ENCODE measurements at regions not wholly inside any gene's neighbourhood (a gene's known extent, or its start where the extent isn't known, plus 50 kb on each side); places are given as distances from the start of the nearest gene placed in this dataset.

DNA sequence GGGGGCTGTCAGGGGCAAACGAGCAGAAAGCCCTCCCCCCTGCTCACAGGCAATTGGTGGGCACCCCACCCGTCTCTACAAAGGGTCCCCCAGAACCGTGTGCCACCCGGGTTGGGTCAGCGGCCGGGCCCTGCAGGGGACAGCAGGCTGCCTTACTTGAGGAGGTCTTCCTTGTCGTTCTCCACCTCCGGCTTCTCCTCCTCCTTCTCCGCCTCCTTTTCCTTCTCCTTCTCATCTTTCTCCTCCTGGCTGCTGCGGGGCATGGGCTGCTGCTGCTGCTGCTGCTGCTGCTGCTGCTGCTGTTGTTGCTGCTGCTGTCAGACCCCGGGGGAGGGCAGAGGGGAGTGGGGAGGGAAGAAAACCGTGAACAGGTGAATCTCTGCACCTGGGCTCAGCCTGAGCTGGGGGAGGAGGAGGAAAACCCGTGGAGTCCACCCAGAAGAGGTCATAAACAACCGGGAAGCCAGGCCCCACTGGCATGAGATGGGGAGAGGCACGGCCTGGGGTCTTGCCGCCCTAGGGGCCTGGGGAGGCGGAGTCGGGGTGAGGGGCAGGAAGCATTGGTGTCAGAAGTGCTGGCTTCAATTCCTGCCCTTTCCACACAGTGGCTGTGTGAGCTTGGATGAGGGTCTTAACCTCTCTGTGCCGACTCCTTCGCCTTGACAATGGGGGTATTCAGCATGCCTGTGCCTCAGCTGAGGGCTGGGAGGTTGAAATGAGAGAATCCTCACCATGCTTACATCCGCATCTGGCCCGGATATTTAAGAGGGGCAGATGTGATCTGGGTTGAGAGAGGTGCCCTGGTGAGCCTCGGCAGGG, 107.6 kb downstream of the RFLNA start:
- no peak for DNase-seq (ENCODE audit: low read depth)
- TF ChIP-seq, protein P1, sequence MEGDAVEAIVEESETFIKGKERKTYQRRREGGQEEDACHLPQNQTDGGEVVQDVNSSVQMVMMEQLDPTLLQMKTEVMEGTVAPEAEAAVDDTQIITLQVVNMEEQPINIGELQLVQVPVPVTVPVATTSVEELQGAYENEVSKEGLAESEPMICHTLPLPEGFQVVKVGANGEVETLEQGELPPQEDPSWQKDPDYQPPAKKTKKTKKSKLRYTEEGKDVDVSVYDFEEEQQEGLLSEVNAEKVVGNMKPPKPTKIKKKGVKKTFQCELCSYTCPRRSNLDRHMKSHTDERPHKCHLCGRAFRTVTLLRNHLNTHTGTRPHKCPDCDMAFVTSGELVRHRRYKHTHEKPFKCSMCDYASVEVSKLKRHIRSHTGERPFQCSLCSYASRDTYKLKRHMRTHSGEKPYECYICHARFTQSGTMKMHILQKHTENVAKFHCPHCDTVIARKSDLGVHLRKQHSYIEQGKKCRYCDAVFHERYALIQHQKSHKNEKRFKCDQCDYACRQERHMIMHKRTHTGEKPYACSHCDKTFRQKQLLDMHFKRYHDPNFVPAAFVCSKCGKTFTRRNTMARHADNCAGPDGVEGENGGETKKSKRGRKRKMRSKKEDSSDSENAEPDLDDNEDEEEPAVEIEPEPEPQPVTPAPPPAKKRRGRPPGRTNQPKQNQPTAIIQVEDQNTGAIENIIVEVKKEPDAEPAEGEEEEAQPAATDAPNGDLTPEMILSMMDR (conservative IDR thresholded peaks at IDR 0.05; ENCODE audit: low read depth, low read length) = no peak
- H3K4me3 ChIP-seq (ENCODE audit: low read length) = no peak overlapping the region

DNA sequence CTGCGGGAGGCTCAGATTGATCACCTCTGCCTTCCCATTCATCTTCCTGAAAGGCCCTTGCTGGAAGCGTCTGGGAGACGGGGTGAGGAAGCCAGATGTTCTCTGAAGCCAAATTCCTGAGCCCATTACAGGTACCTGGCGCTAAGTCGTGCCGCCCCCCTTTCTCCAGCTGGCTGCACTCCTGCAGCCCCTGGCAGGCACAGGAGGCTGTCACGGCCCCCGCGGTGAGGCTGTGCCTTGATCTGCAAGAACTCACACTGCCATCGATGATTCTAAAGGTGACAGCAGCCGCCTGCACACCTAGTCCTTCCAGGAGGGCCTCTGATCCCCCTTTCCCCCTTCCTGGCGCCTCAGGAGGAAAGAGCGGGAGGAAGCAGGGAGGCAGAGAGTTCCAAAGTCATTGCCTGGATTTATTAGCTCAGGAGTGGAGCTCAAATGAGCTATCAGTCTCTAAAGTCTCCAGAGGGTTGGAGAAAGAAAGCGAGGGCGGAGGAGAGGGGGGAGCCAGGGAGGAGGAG, 106.9 kb downstream of the RFLNA start:
- no peak for DNase-seq (ENCODE audit: low read depth)
- TF ChIP-seq, protein P1 (conservative IDR thresholded peaks at IDR 0.05; ENCODE audit: low read depth, low read length) = no peak
- H3K4me3 ChIP-seq (ENCODE audit: low read length) = no peak overlapping the region

DNA sequence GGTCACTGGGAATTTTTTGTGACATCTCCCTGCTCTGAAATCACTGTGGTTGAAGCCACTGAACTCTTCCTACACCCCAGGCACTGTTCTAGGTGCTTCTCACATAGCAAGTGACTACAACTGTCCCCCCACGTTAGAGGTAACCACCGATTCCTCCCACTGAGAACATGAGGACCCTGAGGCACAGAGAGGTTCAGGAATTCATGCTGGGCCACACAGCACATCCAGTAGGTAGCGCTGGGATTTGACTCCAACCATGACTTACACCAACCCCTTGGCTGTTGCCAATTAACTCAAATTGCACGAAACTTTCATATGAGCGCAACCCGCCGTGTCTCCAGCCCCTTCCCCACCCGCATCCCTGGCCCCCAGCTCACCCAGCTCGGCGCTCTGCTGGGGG, 105.2 kb downstream of the RFLNA start:
- TF ChIP-seq, protein P1 (conservative IDR thresholded peaks at IDR 0.05; ENCODE audit: low read depth, low read length) = no peak
- H3K4me3 ChIP-seq (ENCODE audit: low read length) = no peak overlapping the region
- DNase-seq (ENCODE audit: low read depth) = no peak

DNA sequence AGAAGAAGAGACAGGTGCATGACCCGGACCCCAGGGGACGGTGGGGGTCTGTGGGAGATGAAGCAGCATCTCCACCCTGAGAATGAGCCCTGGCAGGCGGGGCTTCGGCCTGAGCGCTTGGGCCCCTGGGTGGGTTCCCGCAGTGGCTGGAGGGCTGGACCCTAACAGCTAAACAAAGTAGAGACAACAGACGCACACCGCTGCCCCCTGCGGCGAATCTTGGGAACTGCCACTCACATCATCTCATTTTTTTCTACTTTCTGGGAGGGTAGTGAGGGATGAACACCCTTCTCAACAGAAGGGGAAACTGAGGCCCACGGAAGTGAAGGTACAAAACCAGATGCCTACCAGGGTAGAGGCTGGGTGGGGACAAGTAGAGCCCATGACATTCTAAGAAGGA, 104.7 kb downstream of the RFLNA start:
- TF ChIP-seq, protein P1 (conservative IDR thresholded peaks at IDR 0.05; ENCODE audit: low read depth, low read length) = peak; percentile 73
- no peak for DNase-seq (ENCODE audit: low read depth)
- no peak overlapping the region for H3K4me3 ChIP-seq (ENCODE audit: low read length)

DNA sequence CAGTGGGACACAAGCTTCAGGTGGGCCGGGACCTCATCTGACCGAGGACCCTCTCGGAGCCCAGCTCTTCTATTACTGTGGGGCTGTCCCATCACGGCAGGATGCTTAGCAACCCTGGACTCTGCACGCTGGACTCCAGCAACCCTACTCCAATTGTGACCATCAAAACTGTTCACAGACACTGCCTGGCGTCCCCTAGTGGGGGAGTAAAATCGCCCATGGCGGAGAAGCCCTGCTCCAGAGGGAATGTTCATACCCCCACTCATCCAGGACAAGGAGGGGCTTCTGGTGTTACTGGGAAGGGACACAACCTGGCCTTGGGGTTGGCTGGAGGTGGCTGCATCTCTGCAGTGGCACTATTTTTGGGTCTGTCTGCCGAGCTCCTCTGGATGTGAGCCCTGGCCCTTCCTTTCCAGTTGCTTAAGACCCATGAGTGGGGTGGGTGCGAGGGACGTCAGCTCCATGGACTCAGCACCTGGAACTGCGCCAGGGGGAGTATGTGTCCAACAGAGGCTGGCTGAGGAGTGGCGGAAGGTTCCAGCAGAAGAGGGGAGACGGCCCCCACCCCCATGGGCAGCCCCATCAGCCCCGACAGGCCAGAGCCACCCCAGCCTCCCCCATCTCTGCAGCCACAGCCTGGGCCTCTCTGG, 103.8 kb downstream of the RFLNA start:
- DNase-seq (ENCODE audit: low read depth) = no peak
- TF ChIP-seq, protein P1 (conservative IDR thresholded peaks at IDR 0.05; ENCODE audit: low read depth, low read length) = peak; percentile 60
- H3K4me3 ChIP-seq (ENCODE audit: low read length) = no peak overlapping the region

DNA sequence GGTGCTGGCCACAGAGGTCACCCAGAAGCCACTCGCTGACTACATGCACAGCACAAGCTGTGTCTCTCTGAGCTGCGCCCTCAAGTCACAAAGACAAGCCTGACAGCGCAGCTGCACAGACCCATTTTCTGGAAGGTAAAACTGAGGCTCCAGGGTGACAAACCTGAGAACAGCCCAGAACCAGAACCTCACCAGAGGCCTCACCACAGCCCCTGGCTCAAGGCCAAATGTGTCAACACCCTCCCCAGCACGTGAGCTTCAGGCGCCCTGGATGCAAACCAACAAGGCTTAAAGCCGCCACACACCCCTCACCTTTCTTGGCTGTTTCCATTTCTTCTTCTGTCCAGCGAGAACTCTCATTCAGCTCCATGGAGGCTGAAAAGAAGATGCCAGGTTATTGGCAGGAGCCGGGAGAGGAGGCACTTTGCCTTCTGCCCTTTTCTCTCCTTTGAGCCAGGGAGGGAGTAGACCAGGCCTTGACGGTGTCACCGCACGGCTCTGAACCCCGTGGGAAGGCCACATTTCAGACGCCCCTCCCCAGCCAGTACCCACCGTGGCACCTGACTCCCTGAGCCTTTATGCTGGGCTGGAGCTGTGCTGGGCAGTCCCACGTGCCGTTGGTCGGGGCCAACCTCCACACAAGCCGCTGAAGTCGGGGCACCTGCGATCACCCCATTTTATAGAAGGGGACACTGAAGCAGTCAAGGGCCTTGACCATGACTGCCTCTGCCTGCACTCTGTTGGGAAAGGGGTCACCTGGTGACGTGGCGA, 103.1 kb downstream of the RFLNA start:
- DNase-seq (ENCODE audit: low read depth) = no peak
- no peak overlapping the region for H3K4me3 ChIP-seq (ENCODE audit: low read length)
- TF ChIP-seq, protein P1 (conservative IDR thresholded peaks at IDR 0.05; ENCODE audit: low read depth, low read length) = no peak

Data from retinal pigment epithelial cell (primary cell).